Loucy (cell line): ENCODE measurements at regions not wholly inside any gene's neighbourhood (a gene's known extent, or its start where the extent isn't known, plus 50 kb on each side); places are given as distances from the start of the nearest gene placed in this dataset.

Experiments used
- EZH2phosphoT487 ChIP-seq: fragments of 200-600 bp; IDR thresholded peaks from 2 replicates; pipeline ENCODE4 v1.6.1; 2018; ENCODE audit warnings: antibody characterized with exemption, mild to moderate bottlenecking, moderate library complexity, borderline replicate concordance
- TF ChIP-seq, protein P1 (sequence below): fragments of 200-600 bp; sonication (generic); conservative IDR thresholded peaks from 2 replicates; pipeline ENCODE4 v1.5.1; 2014; ENCODE audit warnings: mild to moderate bottlenecking, antibody characterized with exemption, low read length

DNA sequence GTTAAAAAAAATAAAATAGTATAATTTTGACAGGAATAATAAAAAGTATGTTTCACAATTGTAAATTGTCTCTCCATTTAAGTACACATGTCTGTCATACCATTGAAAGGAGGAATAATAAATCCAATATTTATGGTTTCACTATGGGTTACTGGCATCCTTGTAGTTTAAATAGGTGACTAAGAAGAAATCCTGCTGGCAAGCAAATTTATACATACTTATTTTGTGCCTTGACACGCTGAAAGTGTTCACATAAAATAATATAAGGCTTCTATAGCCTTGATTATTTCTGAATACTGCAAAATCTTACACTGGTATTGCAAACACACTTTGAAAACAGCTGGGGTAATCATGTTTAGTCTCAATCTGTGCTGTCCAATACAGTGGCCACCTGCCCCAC, 138.3 kb upstream of the ETAA1 start:
- TF ChIP-seq, protein P1, sequence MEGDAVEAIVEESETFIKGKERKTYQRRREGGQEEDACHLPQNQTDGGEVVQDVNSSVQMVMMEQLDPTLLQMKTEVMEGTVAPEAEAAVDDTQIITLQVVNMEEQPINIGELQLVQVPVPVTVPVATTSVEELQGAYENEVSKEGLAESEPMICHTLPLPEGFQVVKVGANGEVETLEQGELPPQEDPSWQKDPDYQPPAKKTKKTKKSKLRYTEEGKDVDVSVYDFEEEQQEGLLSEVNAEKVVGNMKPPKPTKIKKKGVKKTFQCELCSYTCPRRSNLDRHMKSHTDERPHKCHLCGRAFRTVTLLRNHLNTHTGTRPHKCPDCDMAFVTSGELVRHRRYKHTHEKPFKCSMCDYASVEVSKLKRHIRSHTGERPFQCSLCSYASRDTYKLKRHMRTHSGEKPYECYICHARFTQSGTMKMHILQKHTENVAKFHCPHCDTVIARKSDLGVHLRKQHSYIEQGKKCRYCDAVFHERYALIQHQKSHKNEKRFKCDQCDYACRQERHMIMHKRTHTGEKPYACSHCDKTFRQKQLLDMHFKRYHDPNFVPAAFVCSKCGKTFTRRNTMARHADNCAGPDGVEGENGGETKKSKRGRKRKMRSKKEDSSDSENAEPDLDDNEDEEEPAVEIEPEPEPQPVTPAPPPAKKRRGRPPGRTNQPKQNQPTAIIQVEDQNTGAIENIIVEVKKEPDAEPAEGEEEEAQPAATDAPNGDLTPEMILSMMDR: no peak
- TF ChIP-seq EZH2phosphoT487: no peak
